A549 (cell line): ENCODE measurements at regions not wholly inside any gene's neighbourhood (a gene's known extent, or its start where the extent isn't known, plus 50 kb on each side); places are given as distances from the start of the nearest gene placed in this dataset.

Experiments
- ATAC-seq, 2 experiments: fragments of 200-7000 bp in 1 of 2; fragments of >200 bp in 1 of 2; cut with Nextera tagmentation in 1 of 2; cut with Tn5 transposase in 1 of 2; 3 replicates each; pipeline versions ENCODE4 v1.8.0 to v1.9.1; 2018 to 2020; ENCODE audit warnings: mild to moderate bottlenecking in 1 of 2, moderate library complexity in 1 of 2
- CTCF ChIA-PET: fragments of 300-600 bp; sonication (Branson Sonifier 250); formaldehyde crosslinking; extraction: SDS; loops from one replicate; lab custom pipeline; 2021; ENCODE audit warnings: antibody characterized with exemption, inconsistent platforms; lab: Yijun Ruan, JAX
- POLR2A ChIA-PET: fragments of 350-600 bp; formaldehyde crosslinking; extraction: SDS; loops from one replicate; lab custom pipeline; 2021; ENCODE audit warnings: antibody characterized with exemption, inconsistent platforms; lab: Yijun Ruan, JAX
- DNase-seq, 2 experiments: peaks; one replicate each; pipeline versions ENCODE4 v3.0.0 to v3.0.0-alpha.2; 2011 to 2016; ENCODE audit warnings: low read depth in 1 of 2, low spot score in 1 of 2
- FAIRE-seq: peaks from 2 replicates; lab custom pipeline; 2011; peaks lifted over from hg19 to GRCh38; lab: Jason Lieb, UNC
- H3K27ac ChIP-seq, 2 experiments: fragments of >200 bp; sonication (Bioruptor Twin); formaldehyde crosslinking; 3 replicates each; pipeline ENCODE4 v1.5.1; 2016 to 2017
- H3K4me1 ChIP-seq: fragments of >200 bp; sonication (Bioruptor Twin); formaldehyde crosslinking; 3 replicates; pipeline ENCODE4 v1.6.1; 2016
- H3K4me2 ChIP-seq: fragments of >200 bp; sonication (Bioruptor Twin); formaldehyde crosslinking; 3 replicates; pipeline ENCODE4 v1.6.1; 2016
- H3K4me3 ChIP-seq: fragments of >200 bp; sonication (Bioruptor Twin); formaldehyde crosslinking; 3 replicates; pipeline ENCODE4 v1.5.1; 2016
- H3K9me3 ChIP-seq: fragments of >200 bp; sonication (Bioruptor Twin); formaldehyde crosslinking; 3 replicates; pipeline ENCODE4 v1.6.1; 2016
- BHLHE40 ChIP-seq: IDR thresholded peaks from 2 replicates; pipeline ENCODE4 v1.6.1; 2012; ENCODE audit warnings: low read depth, low read length, inconsistent platforms
- CBX8 ChIP-seq: fragments of 200-600 bp; sonication (generic); IDR thresholded peaks from 2 replicates; pipeline ENCODE4 v1.6.1; 2016
- CEBPB ChIP-seq, 2 experiments: fragments of >200 bp in 1 of 2; sonication (Bioruptor Twin) in 1 of 2; formaldehyde crosslinking in 1 of 2; IDR thresholded peaks; 2 replicates each; pipeline ENCODE4 v1.6.1; 2012 to 2016
- CHD4 ChIP-seq: fragments of 200-600 bp; sonication (generic); IDR thresholded peaks from 2 replicates; pipeline ENCODE4 v1.6.1; 2016; ENCODE audit warnings: antibody characterized with exemption, mild to moderate bottlenecking, borderline replicate concordance
- E2F6 ChIP-seq: IDR thresholded peaks from 2 replicates; pipeline ENCODE4 v1.6.1; 2012; ENCODE audit warnings: low read depth, borderline replicate concordance
- EHF ChIP-seq: fragments of 250-450 bp; sonication (Bioruptor Pico); IDR thresholded peaks from 2 replicates; pipeline ENCODE4 v1.5.0; 2020; ENCODE audit warnings: mild to moderate bottlenecking
- ELK1 ChIP-seq: fragments of 150-350 bp; IDR thresholded peaks from 2 replicates; pipeline ENCODE4 v1.6.1; 2014; ENCODE audit warnings: low read depth, mild to moderate bottlenecking, low read length
- ESRRA ChIP-seq: fragments of 150-350 bp; IDR thresholded peaks from 2 replicates; pipeline ENCODE4 v1.6.1; 2014; ENCODE audit warnings: mild to moderate bottlenecking, low read length, borderline replicate concordance
- FOSB ChIP-seq: fragments of 250-450 bp; sonication (Bioruptor Pico); IDR thresholded peaks from 2 replicates; pipeline ENCODE4 v1.5.0; 2020; ENCODE audit warnings: mild to moderate bottlenecking, moderate library complexity
- FOSL2 ChIP-seq, 2 experiments: fragments of 450-650 bp in 1 of 2; fragments of >200 bp in 1 of 2; sonication (Bioruptor Twin) in 1 of 2; formaldehyde crosslinking; IDR thresholded peaks; 2 replicates each; pipeline versions ENCODE4 v1.5.0 to v1.6.1; 2016 to 2020; ENCODE audit warnings: mild to moderate bottlenecking in 1 of 2, moderate library complexity in 1 of 2
- HEYL ChIP-seq: fragments of 250-450 bp; sonication (Bioruptor Pico); IDR thresholded peaks from 2 replicates; pipeline ENCODE4 v1.8.0; 2021; ENCODE audit warnings: mild to moderate bottlenecking, moderate library complexity
- HOXA7 ChIP-seq: fragments of 250-450 bp; sonication (Bioruptor Pico); IDR thresholded peaks from 2 replicates; pipeline ENCODE4 v1.5.0; 2020; ENCODE audit warnings: mild to moderate bottlenecking, moderate library complexity
- HOXB5 ChIP-seq: fragments of 250-450 bp; sonication (Bioruptor Pico); IDR thresholded peaks from 2 replicates; pipeline ENCODE4 v1.5.0; 2020; ENCODE audit warnings: mild to moderate bottlenecking, moderate library complexity
- JUN ChIP-seq, 2 experiments: fragments of >200 bp; sonication (Bioruptor Twin); formaldehyde crosslinking; IDR thresholded peaks; 2 replicates in 1 of 2; 3 replicates in 1 of 2; pipeline ENCODE4 v1.6.1; 2016 to 2017
- JUNB ChIP-seq: fragments of >200 bp; sonication (Bioruptor Twin); formaldehyde crosslinking; IDR thresholded peaks from 2 replicates; pipeline ENCODE4 v1.6.1; 2016
- KDM1A ChIP-seq: fragments of 200-600 bp; sonication (generic); IDR thresholded peaks from 2 replicates; pipeline ENCODE4 v1.6.1; 2016; ENCODE audit warnings: low read depth, mild to moderate bottlenecking
- KDM5A ChIP-seq: fragments of 200-600 bp; sonication (generic); IDR thresholded peaks from 2 replicates; pipeline ENCODE4 v1.6.1; 2016; ENCODE audit warnings: antibody characterized with exemption, mild to moderate bottlenecking
- MAX ChIP-seq: IDR thresholded peaks from 2 replicates; pipeline ENCODE4 v1.6.1; 2012
- MAZ ChIP-seq: fragments of 150-350 bp; IDR thresholded peaks from 2 replicates; pipeline ENCODE4 v1.6.1; 2014; ENCODE audit warnings: antibody characterized with exemption, low read depth, low read length, borderline replicate concordance
- NFE2L2 ChIP-seq: fragments of 150-350 bp; conservative IDR thresholded peaks from 2 replicates; pipeline ENCODE4 v1.6.1; 2014; ENCODE audit warnings: low read length
- NR3C1 ChIP-seq: fragments of >200 bp; sonication (Bioruptor Twin); formaldehyde crosslinking; IDR thresholded peaks from 3 replicates; pipeline ENCODE4 v1.6.1; 2017
- PBX3 ChIP-seq: IDR thresholded peaks from 2 replicates; pipeline ENCODE4 v1.6.1; 2012
- POLR2AphosphoS2 ChIP-seq: conservative IDR thresholded peaks from 2 replicates; pipeline ENCODE4 v1.6.1; 2012; ENCODE audit warnings: low read length, improper control_type of control experiment, inconsistent platforms
- RAD21 ChIP-seq, 2 experiments: fragments of >200 bp in 1 of 2; sonication (Bioruptor Twin) in 1 of 2; formaldehyde crosslinking in 1 of 2; IDR thresholded peaks in 1 of 2; conservative IDR thresholded peaks in 1 of 2; 2 replicates in 1 of 2; 3 replicates in 1 of 2; pipeline ENCODE4 v1.6.1; 2012 to 2018; ENCODE audit warnings: inconsistent platforms in 1 of 2
- RCOR1 ChIP-seq: fragments of 150-350 bp; IDR thresholded peaks from 2 replicates; pipeline ENCODE4 v1.6.1; 2014; ENCODE audit warnings: antibody characterized with exemption, low read length, low read depth
- REST ChIP-seq: fragments of 200-600 bp; sonication (generic); IDR thresholded peaks from 2 replicates; pipeline ENCODE4 v1.6.1; 2016; ENCODE audit warnings: antibody characterized with exemption, mild to moderate bottlenecking, moderate library complexity
- SREBF2 ChIP-seq: fragments of 450-650 bp; IDR thresholded peaks from 2 replicates; pipeline ENCODE4 v1.6.1; 2014; ENCODE audit warnings: mild to moderate bottlenecking, moderate library complexity
- TFCP2L1 ChIP-seq: fragments of 250-450 bp; sonication (Bioruptor Pico); IDR thresholded peaks from 2 replicates; pipeline ENCODE4 v1.5.0; 2021; ENCODE audit warnings: mild to moderate bottlenecking
- TP53 ChIP-seq: fragments of 250-450 bp; sonication (Bioruptor Pico); IDR thresholded peaks from 2 replicates; pipeline ENCODE4 v1.5.0; 2021; ENCODE audit warnings: mild to moderate bottlenecking, moderate library complexity
- USF2 ChIP-seq: fragments of 450-650 bp; IDR thresholded peaks from 2 replicates; pipeline ENCODE4 v1.6.1; 2014; ENCODE audit warnings: antibody characterized with exemption
- ZC3H11A ChIP-seq: fragments of 450-650 bp; IDR thresholded peaks from 2 replicates; pipeline ENCODE4 v1.6.1; 2014; ENCODE audit warnings: antibody characterized with exemption, mild to moderate bottlenecking
- ZFP36 ChIP-seq: fragments of 450-650 bp; IDR thresholded peaks from 2 replicates; pipeline ENCODE4 v1.6.1; 2014; ENCODE audit warnings: borderline replicate concordance; ENCODE audit not compliant: partially characterized antibody
- ZNF302 ChIP-seq: fragments of 250-450 bp; sonication (Bioruptor Pico); IDR thresholded peaks from 2 replicates; pipeline ENCODE4 v1.9.0; 2021; ENCODE audit warnings: inconsistent platforms, mild to moderate bottlenecking, moderate library complexity
- ZSCAN20 ChIP-seq: fragments of 250-450 bp; sonication (Bioruptor Pico); IDR thresholded peaks from 2 replicates; pipeline ENCODE4 v1.8.0; 2022; ENCODE audit warnings: mild to moderate bottlenecking, moderate library complexity
- WGBS: methylation state at CpG from one replicate; pipeline ENCODE4 v1.1.6; 2017; ENCODE audit errors: missing lambda C conversion rate; 5-methylcytosine and 5-hydroxymethylcytosine counted together

- CTCF ChIA-PET, result interaction anchor here (0.8 to 3.9 kb wide), 9 partner anchors 12 to 304 kb away, joined by 3 to 29 read pairs (median 6); no protein-coding TSS in a partner anchor
- POLR2A ChIA-PET, result interaction anchor here (1.3 kb wide), 1 partner anchor 30 kb away, joined by 10 read pairs; no protein-coding TSS in a partner anchor
- Histone ChIP-seq H3K4me2 (peak overlapping the region; percentile 68), H3K4me3 (no peak overlapping the region), H3K27ac (peak overlapping the region; percentile 89 to 96), H3K4me1 (peaks cover 90% of the 10 kb centered on the region), H3K9me3 (no peaks in the 10 kb centered on the region)
- ATAC-seq (peak; percentile 70 to 73), FAIRE-seq (peak; percentile 81), DNase-seq (peak; percentile 32 to 84)
- WGBS, result 1% methylated on average over 5 of the region's 5 CpGs
- TF ChIP-seq ZNF302 (CRISPR knock-in tag) (peak; percentile 31; the same call in 1 of the 2 replicates), HOXA7 (peak; percentile 71; the same call in 1 of the 2 replicates), ESRRA (no peak), FOSB (CRISPR knock-in tag) (peak; percentile 79), CEBPB (IDR thresholded peaks at IDR 0.05) (peak in 1 of 2 experiments; percentile 56; a peak in 1 of 4 replicates), CBX8 (no peak), USF2 (no peak), NR3C1 (no peak), E2F6 (no peak), MAX (peak; percentile 24), TP53 (CRISPR knock-in tag) (no peak), RCOR1 (no peak), NFE2L2 (no peak), PBX3 (no peak), REST (no peak), HEYL (peak; percentile 25; the same call in 1 of the 2 replicates), TFCP2L1 (CRISPR knock-in tag) (no peak), BHLHE40 (no peak), RAD21 (conservative IDR thresholded peaks at IDR 0.05 in 1 of 2, IDR thresholded peaks at IDR 0.05 in 1 of 2) (peak in 1 of 2 experiments; percentile 21; a peak in 1 of 5 replicates), JUN (IDR thresholded peaks at IDR 0.05) (peak; percentile 38 to 70; a peak in 1 of 5 replicates), KDM5A (no peak), POLR2AphosphoS2 (no peak), MAZ (no peak), JUNB (peak; percentile 83), ZSCAN20 (CRISPR knock-in tag) (peak; percentile 97), ZC3H11A (no peak), ELK1 (no peak), CHD4 (no peak), KDM1A (no peak), HOXB5 (peak; percentile 90), ZFP36 (no peak), FOSL2 (IDR thresholded peaks at IDR 0.05) (peak; percentile 68), FOSL2 (CRISPR knock-in tag; IDR thresholded peaks at IDR 0.05) (peak; percentile 94), EHF (CRISPR knock-in tag) (peak; percentile 92), SREBF2 (no peak)
These were observed 169.8 kb downstream of the BTC start for GRCh38 chr4:74624351-74625151.
